NOMO-1 (cell line): ENCODE measurements at regions not wholly inside any gene's neighbourhood (a gene's known extent, or its start where the extent isn't known, plus 50 kb on each side); places are given as distances from the start of the nearest gene placed in this dataset.

Experiments used
- DNase-seq, 2 experiments: peaks; one replicate each; lab custom pipeline; 2025; ENCODE audit not compliant: unreplicated experiment in 2 of 2; lab: John Stamatoyannopoulos, UW

GRCh38 chr4:177099211-177099610 lies 210.5 kb upstream of the NEIL3 start:
- no peak for DNase-seq

- no peak for DNase-seq
Measured at GRCh38 chr4:177100307-177100706, 209.4 kb upstream of the NEIL3 start.

DNA sequence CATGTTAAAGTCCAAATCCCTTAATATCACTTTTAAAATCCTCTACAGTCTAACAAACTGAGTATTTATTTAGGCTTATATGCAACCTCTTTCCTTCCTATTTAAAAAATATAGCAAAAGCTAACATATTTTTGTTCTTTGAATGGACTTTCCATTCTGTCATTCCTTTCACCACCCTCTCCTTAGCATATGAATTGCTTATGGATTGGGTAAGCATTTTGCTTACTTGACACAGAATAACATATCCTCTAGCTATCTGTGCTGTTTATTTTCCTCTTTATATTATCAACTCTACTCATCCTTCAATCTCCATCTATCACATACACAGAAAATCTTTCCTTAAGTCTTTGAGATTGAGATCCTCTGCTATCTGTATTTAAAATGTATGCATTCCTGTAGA lies 206.1 kb upstream of the NEIL3 start:
- DNase-seq, result no peak

DNA sequence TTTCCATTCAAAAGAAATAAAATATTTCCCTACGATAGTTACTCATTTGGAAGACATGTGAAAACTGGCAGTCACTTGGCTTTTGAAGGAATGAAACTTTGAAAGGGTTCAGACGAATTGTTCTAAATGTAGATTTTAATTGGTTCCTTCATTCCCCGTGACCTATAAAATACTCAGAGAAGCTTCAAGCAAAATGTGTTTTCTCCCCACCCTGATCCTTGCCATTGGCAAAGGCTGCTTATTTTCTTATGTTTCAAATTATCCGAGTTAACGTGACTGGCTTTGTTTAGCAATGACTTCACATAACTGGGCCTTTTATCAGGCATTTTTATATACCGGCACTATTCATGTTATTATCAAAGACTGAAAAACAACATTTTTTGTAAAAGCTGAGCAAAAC lies 204.1 kb upstream of the NEIL3 start:
- no peak for DNase-seq

GRCh38 chr4:177107288-177107921 lies 202.3 kb upstream of the NEIL3 start:
- no peak for DNase-seq

DNA sequence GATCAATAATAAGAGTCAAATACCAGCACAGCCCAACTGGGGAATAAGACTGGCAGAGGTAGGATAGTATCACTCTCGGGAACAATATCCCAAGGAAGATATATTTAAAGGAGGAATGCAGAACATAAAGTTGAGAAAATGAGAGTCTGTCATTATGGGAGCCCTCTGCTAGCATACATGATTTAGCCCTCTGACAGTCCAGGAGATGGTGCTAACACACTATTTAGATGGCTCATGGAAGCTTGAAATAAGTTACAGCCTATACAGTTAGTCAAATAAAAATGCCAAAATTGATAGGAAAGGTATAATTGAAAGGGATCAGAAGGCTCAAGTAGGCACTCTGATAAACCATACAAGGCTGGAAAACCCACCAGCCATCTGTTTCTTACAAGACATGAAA lies 201.0 kb upstream of the NEIL3 start:
- no peak for DNase-seq

- DNase-seq, result no peak
Measured at GRCh38 chr4:177109769-177110168, 199.9 kb upstream of the NEIL3 start.

DNA sequence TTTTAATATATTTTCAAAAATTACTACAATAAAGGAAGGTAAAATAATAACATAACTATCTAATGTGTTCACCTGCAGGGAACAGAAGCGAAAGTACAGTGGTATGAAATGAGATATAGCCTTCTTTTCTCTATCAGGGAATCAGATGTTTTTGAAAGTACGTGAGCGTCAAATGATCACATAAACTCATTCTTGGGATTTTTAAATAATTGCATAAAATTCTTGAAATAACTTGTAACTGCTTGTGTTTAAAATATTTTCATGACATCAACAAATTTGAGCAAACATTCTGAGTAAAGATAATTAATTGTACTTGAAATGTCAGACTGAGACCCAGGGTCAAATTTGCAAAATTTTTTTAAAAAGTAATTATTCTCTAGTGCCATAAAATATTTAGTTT lies 193.5 kb upstream of the NEIL3 start:
- DNase-seq, result no peak

DNA sequence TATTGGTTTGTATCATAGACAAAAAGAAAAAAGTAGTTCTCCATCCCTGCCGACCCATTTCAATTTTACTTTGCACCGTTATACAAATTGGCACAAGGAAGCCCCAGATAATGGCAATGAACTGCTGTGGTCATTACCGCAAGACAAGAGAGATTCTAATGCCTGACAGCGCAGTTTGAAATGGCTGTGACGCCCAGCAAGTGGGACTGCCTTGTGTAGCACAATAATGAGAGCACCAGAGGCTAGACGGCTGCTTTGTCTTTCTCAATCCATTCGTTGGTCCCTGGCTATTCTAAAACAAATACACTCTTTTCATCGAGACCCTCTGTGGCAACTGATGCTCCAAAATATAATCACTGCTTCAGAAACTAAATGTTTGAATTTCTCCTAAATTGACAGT lies 192.4 kb upstream of the NEIL3 start:
- no peak for DNase-seq

DNA sequence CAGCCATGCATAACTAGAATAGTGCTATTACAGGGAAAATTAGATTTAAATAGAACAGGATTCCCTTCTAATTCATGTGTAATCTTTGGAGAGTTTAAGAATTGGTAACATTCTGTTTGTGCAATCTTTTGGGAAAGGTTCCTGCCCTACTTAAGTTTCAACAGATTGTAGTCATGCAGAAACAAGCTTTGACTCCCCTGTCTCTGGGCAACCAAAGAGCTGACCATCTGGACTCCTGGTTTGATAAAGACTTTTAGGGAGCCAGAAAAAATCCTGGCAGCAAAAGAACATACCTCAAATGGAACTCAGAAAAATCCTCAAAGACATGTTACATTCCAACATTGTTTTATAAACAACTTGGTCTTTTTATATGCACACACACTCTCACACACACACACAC lies 191.1 kb upstream of the NEIL3 start:
- DNase-seq, result no peak

DNA sequence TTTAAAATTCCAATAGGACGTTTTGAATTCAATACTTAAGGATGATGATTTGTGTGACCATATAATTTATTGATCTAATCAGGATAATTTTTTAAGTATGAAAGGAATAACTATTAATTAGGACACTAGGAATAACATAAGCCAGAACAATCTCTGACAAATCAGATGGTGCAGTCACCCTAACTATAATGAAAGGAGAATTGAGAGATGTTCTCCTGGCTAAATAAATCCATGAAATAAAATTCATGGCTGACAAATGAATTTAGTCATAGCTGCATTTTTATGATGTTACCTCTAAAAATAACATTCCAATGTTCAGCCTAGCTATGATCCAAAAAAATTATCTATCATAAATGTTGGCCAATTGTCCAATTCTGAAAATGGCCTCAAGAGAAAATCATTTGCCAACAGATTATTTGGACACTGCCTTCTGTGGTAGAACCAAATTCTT lies 190.6 kb upstream of the NEIL3 start:
- no peak for DNase-seq

GRCh38 chr4:177119691-177120090 lies 190.0 kb upstream of the NEIL3 start:
- no peak for DNase-seq

GRCh38 chr4:177123811-177124210 lies 185.9 kb upstream of the NEIL3 start:
- DNase-seq, result no peak

DNA sequence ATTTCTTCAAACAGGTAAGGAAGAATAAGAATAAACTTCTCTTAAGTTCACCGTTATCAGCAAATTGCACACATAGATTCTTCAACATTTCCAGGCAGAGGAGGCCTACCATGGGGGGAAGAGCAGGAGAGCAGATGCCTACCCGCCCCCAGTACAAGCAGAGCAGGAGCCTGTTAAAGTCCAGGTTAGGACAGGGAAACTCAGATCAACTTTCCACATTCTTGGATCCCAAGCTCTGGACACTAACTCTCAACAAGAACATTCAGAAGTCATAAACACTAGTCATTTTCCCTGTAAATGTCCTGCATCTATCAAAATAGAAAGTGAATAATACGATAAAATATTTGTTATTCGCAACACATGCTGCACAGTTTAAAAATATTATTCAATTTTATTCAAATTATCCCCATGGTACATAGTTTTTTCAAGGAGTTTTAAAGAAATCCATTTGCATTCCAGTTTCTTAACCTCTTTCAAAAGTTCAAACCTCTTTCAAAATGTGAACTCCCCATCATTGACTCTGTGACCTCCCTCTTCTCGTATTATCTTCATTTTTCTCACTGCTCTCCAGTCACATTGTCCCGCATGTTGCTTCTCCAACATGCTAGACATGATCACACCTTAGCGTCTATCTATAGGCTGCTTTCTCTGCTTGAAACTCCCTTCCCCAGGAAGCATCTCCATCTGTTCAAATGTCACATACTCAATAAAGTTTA lies 185.2 kb upstream of the NEIL3 start:
- DNase-seq, result no peak

GRCh38 chr4:177125656-177126055 lies 184.0 kb upstream of the NEIL3 start:
- no peak for DNase-seq

- DNase-seq, result no peak
Measured at GRCh38 chr4:177127658-177128057, 182.0 kb upstream of the NEIL3 start.

DNA sequence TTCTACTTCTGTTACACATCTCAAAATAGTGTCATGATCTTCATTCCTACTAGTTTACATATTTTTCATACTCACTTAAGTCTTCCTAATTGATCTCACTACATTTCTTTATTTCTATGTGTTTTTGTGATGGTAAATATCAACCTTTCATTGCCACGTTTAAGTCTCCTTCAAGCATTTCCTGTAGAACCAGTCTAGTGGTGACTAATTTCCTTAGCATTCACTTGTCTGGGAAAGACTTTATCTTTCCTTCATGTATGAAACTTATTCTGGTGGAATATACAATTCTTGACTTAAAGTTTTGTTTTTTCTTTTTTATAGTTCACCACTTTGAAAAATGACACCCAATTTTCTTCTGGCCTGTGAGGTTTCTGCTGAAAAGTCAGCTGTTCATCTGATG lies 181.4 kb upstream of the NEIL3 start:
- DNase-seq, result no peak

- DNase-seq, result no peak
Measured at GRCh38 chr4:177131736-177132135, 177.9 kb upstream of the NEIL3 start.

GRCh38 chr4:177147668-177148067 lies 162.0 kb upstream of the NEIL3 start:
- DNase-seq, result no peak

DNA sequence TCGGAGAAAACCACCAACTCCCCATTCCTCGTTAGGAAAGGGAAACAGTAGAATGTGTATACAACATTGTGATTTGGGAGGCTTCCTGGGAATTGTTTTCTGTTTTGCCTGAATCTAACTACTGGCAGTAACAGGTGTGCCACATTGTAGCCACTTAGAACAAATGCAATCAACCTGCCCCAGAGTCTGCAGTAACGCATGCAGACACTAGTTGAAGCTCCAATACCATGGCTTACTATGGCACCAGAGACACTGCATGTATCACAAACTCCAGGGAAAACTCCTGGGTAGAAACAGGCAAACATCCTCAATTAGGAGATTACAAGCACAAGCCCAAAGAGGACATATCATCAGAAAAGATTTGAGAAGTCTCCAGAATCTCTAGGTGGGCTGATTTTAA lies 154.2 kb upstream of the NEIL3 start:
- no peak for DNase-seq

DNA sequence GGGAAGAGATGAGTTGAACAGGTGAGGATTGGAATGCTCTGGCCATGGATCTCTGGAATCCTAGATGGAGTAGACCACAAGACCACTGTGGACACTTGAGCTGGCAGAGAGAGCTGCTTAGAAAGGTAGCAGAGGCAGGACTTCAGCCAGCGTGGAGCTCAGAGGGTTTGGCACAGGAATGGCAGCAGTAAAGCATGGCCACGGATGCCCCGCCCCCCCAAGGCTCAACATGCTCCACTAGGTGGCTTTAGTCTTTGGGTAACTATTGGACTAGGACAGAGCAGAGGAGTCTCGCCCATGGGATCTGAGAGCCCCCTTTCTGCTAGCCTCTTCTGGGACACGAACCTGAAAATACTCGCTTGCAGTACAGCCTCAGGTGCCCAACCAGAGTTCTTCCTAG lies 150.1 kb upstream of the NEIL3 start:
- no peak for DNase-seq

DNA sequence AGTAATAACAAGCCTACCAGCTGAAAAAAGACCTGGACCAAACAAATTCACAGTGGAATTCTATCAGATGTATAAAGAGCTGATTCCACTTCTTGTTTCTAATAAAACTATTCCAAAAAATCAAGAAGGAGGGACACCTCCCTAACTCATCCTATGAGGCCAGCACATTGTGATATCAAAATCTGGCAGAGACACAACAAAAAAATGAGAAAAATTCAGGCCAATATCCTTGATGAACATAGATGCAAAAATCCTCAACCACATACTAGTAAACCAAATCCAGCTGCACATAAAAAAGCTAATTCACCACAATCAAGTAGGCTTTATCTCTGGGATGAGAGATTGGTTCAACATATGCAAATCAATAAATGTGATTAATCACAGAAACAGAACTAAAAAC lies 147.9 kb upstream of the NEIL3 start:
- DNase-seq, result no peak

DNA sequence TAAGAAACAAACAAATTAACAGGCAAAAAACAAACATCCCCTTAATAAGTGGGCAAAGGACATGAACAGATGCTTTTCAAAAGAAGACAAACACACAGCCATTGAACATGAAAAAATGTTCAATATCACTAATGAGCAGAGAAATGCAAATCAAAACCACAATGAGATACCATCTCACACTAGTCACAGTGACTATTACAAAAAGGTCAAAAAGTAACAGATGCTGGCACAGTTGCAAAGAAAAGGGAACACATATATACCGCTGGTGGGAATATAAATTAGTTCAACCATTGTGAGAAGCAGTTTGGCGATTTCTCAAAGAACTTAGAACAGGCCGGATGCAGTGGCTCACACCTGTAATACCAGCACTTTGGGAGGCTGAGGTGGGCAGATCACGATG lies 146.1 kb upstream of the NEIL3 start:
- DNase-seq, result no peak
